ENCODE measurements at regions not wholly inside any gene's neighbourhood (a gene's known extent, or its start where the extent isn't known, plus 50 kb on each side); places are given as distances from the start of the nearest gene placed in this dataset.

DNA sequence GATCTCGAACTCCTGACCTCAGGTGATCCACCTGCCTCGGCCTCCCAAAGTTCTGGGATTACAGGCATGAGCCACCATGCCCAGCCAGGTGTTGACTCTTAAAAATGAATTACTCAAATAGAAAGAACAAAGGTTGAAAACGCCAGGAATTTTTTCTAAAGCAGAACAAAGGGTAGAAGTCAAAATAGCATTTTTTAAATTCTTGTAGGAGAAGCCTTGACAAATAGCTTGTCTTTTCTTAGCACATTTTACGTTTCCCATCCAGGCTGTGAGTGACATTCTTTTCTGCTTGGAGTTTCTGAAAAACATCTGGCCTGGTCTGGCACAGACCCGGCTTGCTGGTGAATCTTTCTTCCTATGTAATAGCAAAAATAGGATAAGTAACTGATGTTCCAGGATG is 169.4 kb upstream of the ZNF462 start:
- TF ChIP-seq POLR2A (IDR thresholded peaks at IDR 0.05) = no peak
- TF ChIP-seq, protein P1, sequence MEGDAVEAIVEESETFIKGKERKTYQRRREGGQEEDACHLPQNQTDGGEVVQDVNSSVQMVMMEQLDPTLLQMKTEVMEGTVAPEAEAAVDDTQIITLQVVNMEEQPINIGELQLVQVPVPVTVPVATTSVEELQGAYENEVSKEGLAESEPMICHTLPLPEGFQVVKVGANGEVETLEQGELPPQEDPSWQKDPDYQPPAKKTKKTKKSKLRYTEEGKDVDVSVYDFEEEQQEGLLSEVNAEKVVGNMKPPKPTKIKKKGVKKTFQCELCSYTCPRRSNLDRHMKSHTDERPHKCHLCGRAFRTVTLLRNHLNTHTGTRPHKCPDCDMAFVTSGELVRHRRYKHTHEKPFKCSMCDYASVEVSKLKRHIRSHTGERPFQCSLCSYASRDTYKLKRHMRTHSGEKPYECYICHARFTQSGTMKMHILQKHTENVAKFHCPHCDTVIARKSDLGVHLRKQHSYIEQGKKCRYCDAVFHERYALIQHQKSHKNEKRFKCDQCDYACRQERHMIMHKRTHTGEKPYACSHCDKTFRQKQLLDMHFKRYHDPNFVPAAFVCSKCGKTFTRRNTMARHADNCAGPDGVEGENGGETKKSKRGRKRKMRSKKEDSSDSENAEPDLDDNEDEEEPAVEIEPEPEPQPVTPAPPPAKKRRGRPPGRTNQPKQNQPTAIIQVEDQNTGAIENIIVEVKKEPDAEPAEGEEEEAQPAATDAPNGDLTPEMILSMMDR (IDR thresholded peaks at IDR 0.05) = no peak
